Keratinocyte (primary cell): ENCODE measurements at regions not wholly inside any gene's neighbourhood (a gene's known extent, or its start where the extent isn't known, plus 50 kb on each side); places are given as distances from the start of the nearest gene placed in this dataset.

Experiments
- DNase-seq: peaks from one replicate; pipeline ENCODE4 v3.0.0-alpha.2; 2011; ENCODE audit warnings: low read depth, missing footprints, low spot score
- FAIRE-seq: peaks from 2 replicates; lab custom pipeline; 2011; peaks lifted over from hg19 to GRCh38; lab: Jason Lieb, UNC
- H2AFZ ChIP-seq: 2 replicates; pipeline ENCODE4 v1.6.0; 2012; ENCODE audit warnings: low read length, control low read depth, inconsistent platforms; ENCODE audit not compliant: control insufficient read depth
- H3K27ac ChIP-seq: 2 replicates; pipeline ENCODE4 v1.5.1; 2011; ENCODE audit warnings: low read length; ENCODE audit not compliant: control insufficient read depth, insufficient read depth
- H3K27me3 ChIP-seq: 3 replicates; pipeline ENCODE4 v1.6.0; 2011; ENCODE audit warnings: low read length; ENCODE audit not compliant: control insufficient read depth, insufficient read depth; ENCODE audit errors: extremely low read depth
- H3K36me3 ChIP-seq, 2 experiments: 2 replicates in 1 of 2; 3 replicates in 1 of 2; pipeline ENCODE4 v1.5.1; 2011; ENCODE audit warnings: low read length in 2 of 2, mild to moderate bottlenecking in 1 of 2; ENCODE audit not compliant: control insufficient read depth in 2 of 2, insufficient read depth in 2 of 2; ENCODE audit errors: extremely low read depth in 1 of 2
- H3K4me1 ChIP-seq: 3 replicates; pipeline ENCODE4 v1.5.1; 2011; ENCODE audit warnings: low read length; ENCODE audit not compliant: control insufficient read depth, insufficient read depth; ENCODE audit errors: extremely low read depth
- H3K4me2 ChIP-seq: 3 replicates; pipeline ENCODE4 v1.6.0; 2011; ENCODE audit warnings: low read depth, low read length; ENCODE audit not compliant: control insufficient read depth, insufficient read depth; ENCODE audit errors: extremely low read depth
- H3K4me3 ChIP-seq, 3 experiments: fragments of 200-600 bp in 1 of 3; sonication (generic) in 1 of 3; 2 replicates in 2 of 3; 3 replicates in 1 of 3; pipeline ENCODE4 v1.5.1; 2011 to 2016; ENCODE audit warnings: low read length in 3 of 3, mild to moderate bottlenecking in 3 of 3, control low read depth in 2 of 3, inconsistent platforms in 1 of 3, low read depth in 1 of 3, mixed read lengths in 1 of 3, mixed run types in 1 of 3, moderate library complexity in 1 of 3; ENCODE audit not compliant: control insufficient read depth in 2 of 3, insufficient read depth in 2 of 3; ENCODE audit errors: extremely low read depth in 1 of 3
- H3K79me2 ChIP-seq: 2 replicates; pipeline ENCODE4 v1.6.0; 2012; ENCODE audit warnings: low read length; ENCODE audit not compliant: control insufficient read depth, insufficient read depth
- H3K9ac ChIP-seq: 3 replicates; pipeline ENCODE4 v1.6.0; 2011; ENCODE audit warnings: low read length; ENCODE audit not compliant: control insufficient read depth, insufficient read depth; ENCODE audit errors: extremely low read depth
- H3K9me1 ChIP-seq: 3 replicates; pipeline ENCODE4 v1.6.0; 2011; ENCODE audit warnings: low read length; ENCODE audit not compliant: control insufficient read depth, insufficient read depth; ENCODE audit errors: extremely low read depth
- H3K9me3 ChIP-seq: 2 replicates; pipeline ENCODE4 v1.5.1; 2012; ENCODE audit warnings: low read depth, low read length; ENCODE audit not compliant: control insufficient read depth
- H4K20me1 ChIP-seq: 3 replicates; pipeline ENCODE4 v1.6.0; 2011; ENCODE audit warnings: low read length; ENCODE audit not compliant: control insufficient read depth, insufficient read depth; ENCODE audit errors: extremely low read depth
- EZH2 ChIP-seq: IDR thresholded peaks from one replicate; pipeline ENCODE4 v1.6.1; 2012; ENCODE audit warnings: inconsistent platforms, mild to moderate bottlenecking, low read length, moderate library complexity
- dilution Hi-C: fragments of 300-500 bp; cut with MboI; formaldehyde crosslinking; loops from one replicate; pipeline ENCODE4 v1.7.0; 2020; ENCODE audit warnings: low sequenced_read_pairs; ENCODE audit not compliant: extremely low pct_ligation_motif_present
- TF ChIP-seq, protein P1 (sequence below), 3 experiments: IDR thresholded peaks in 1 of 3; conservative IDR thresholded peaks in 1 of 3; optimal IDR thresholded peaks in 1 of 3; 2 replicates in 2 of 3; 3 replicates in 1 of 3; pipeline versions ENCODE3 to v1.5.1; 2011; ENCODE audit warnings: low read length in 3 of 3, mild to moderate bottlenecking in 3 of 3, moderate library complexity in 2 of 3, control low read depth in 1 of 3, inconsistent platforms in 1 of 3; ENCODE audit not compliant: insufficient read depth in 2 of 3; ENCODE audit errors: extremely low read depth in 1 of 3

DNA sequence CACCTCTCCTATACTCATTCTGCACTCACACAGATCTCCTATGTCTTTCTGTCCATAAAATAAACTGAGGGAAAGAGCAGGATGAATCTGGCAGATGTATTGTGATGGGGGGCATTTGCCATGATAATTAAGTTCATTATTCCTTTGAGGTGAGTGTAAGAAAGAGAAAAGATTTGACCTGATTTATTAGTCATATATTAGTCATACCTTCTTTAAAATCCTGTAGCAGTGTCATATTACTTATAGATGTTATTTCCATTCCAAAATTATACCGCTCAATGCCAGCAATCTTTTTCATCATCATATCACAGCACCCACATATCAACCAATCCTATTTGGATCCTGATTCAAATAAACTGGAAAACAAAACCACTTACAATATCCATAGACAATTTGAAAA is 733.3 kb upstream of the SLC35B3 start:
- no peak overlapping the region for H3K27ac ChIP-seq
- FAIRE-seq (peak; percentile 20), DNase-seq (no peak)
- H3K4me2 ChIP-seq: no peak overlapping the region
- H4K20me1 ChIP-seq: no peaks in the 10 kb centered on the region
- no peaks in the 10 kb centered on the region for H3K4me1 ChIP-seq
- no peaks in the 10 kb centered on the region for H3K36me3 ChIP-seq
- no peak overlapping the region for H3K9ac ChIP-seq
- H3K4me3 ChIP-seq: no peak overlapping the region
- no peaks in the 10 kb centered on the region for H3K9me3 ChIP-seq
- TF ChIP-seq, protein P1, sequence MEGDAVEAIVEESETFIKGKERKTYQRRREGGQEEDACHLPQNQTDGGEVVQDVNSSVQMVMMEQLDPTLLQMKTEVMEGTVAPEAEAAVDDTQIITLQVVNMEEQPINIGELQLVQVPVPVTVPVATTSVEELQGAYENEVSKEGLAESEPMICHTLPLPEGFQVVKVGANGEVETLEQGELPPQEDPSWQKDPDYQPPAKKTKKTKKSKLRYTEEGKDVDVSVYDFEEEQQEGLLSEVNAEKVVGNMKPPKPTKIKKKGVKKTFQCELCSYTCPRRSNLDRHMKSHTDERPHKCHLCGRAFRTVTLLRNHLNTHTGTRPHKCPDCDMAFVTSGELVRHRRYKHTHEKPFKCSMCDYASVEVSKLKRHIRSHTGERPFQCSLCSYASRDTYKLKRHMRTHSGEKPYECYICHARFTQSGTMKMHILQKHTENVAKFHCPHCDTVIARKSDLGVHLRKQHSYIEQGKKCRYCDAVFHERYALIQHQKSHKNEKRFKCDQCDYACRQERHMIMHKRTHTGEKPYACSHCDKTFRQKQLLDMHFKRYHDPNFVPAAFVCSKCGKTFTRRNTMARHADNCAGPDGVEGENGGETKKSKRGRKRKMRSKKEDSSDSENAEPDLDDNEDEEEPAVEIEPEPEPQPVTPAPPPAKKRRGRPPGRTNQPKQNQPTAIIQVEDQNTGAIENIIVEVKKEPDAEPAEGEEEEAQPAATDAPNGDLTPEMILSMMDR (optimal IDR thresholded peaks at IDR 0.05 in 1 of 3, IDR thresholded peaks at IDR 0.05 in 1 of 3, conservative IDR thresholded peaks at IDR 0.05 in 1 of 3; ENCODE audit: extremely low read depth in 1 of 3, insufficient read depth in 2 of 3, low read length in 3 of 3): no peak
- no peak for TF ChIP-seq EZH2
- H3K9me1 ChIP-seq: no peaks in the 10 kb centered on the region
- no peak overlapping the region for H2AFZ ChIP-seq
- no peaks in the 10 kb centered on the region for H3K79me2 ChIP-seq
- no peaks in the 10 kb centered on the region for H3K27me3 ChIP-seq
- dilution Hi-C loops: no loop called here

- peak; percentile 34 for FAIRE-seq
- no peaks in the 10 kb centered on the region for H3K36me3 ChIP-seq
- H3K9ac ChIP-seq: no peak overlapping the region
- no peak overlapping the region for H3K4me3 ChIP-seq
- H3K9me1 ChIP-seq: no peaks in the 10 kb centered on the region
- dilution Hi-C loops: no loop called here
- H2AFZ ChIP-seq: no peak overlapping the region
- H4K20me1 ChIP-seq: no peaks in the 10 kb centered on the region
- no peak overlapping the region for H3K27ac ChIP-seq
- H3K27me3 ChIP-seq: no peaks in the 10 kb centered on the region
- H3K9me3 ChIP-seq: no peaks in the 10 kb centered on the region
- H3K79me2 ChIP-seq: no peaks in the 10 kb centered on the region
- H3K4me1 ChIP-seq: no peaks in the 10 kb centered on the region
- no peak for DNase-seq
- TF ChIP-seq, protein P1 (optimal IDR thresholded peaks at IDR 0.05 in 1 of 3, IDR thresholded peaks at IDR 0.05 in 1 of 3, conservative IDR thresholded peaks at IDR 0.05 in 1 of 3; ENCODE audit: extremely low read depth in 1 of 3, insufficient read depth in 2 of 3, low read length in 3 of 3): no peak
- TF ChIP-seq EZH2: no peak
- no peak overlapping the region for H3K4me2 ChIP-seq
Observed at GRCh38 chr6:9161731-9162130, 726.4 kb upstream of the SLC35B3 start.
